ENCODE measurements at regions not wholly inside any gene's neighbourhood (a gene's known extent, or its start where the extent isn't known, plus 50 kb on each side); places are given as distances from the start of the nearest gene placed in this dataset.

- TF ChIP-seq EZH2 (IDR thresholded peaks at IDR 0.05) (no peak), POLR2AphosphoS5 (IDR thresholded peaks at IDR 0.05; ENCODE audit: borderline replicate concordance, low read depth, low read length) (no peak), FOXP2 (optimal IDR thresholded peaks at IDR 0.05; ENCODE audit: control extremely low read depth, extremely low read length, insufficient read depth) (no peak)
Observed at GRCh38 chr20:56733967-56734366, 104.9 kb downstream of the TFAP2C start.
